Endothelial cell of umbilical vein (primary cell): ENCODE measurements at regions not wholly inside any gene's neighbourhood (a gene's known extent, or its start where the extent isn't known, plus 50 kb on each side); places are given as distances from the start of the nearest gene placed in this dataset.

Experiments
- BruUV-seq: library from RNA; stranded (reverse); fragments of 400-500 nt; replicated peaks from 2 replicates; lab custom pipeline; 2021; lab: Mats Ljungman, UMichigan
- CTCF ChIA-PET: fragments of 300-600, 350-600 bp; sonication (Branson Sonifier 250); formaldehyde crosslinking; loops from one replicate; lab custom pipeline; 2021; ENCODE audit warnings: antibody characterized with exemption, inconsistent platforms; lab: Charles Lee
- POLR2A ChIA-PET: fragments of 300-600, 350-600 bp; sonication (Branson Sonifier 250); formaldehyde crosslinking; loops from one replicate; lab custom pipeline; 2021; ENCODE audit warnings: antibody characterized with exemption, inconsistent platforms; lab: Charles Lee
- DNase-seq: peaks from one replicate; pipeline ENCODE4 v3.0.0-alpha.2; 2011; ENCODE audit warnings: low read depth, low spot score
- FAIRE-seq: peaks from 2 replicates; lab custom pipeline; 2011; peaks lifted over from hg19 to GRCh38; lab: Jason Lieb, UNC
- H2AFZ ChIP-seq: 2 replicates; pipeline ENCODE4 v1.6.0; 2012; ENCODE audit warnings: low read depth, low read length, control low read depth, inconsistent platforms
- H3K27ac ChIP-seq: 2 replicates; pipeline ENCODE4 v1.5.1; 2011; ENCODE audit warnings: low read depth, mild to moderate bottlenecking, control low read depth, low read length, moderate library complexity; ENCODE audit not compliant: insufficient read depth
- H3K27me3 ChIP-seq, 2 experiments: 2 replicates each; pipeline versions ENCODE4 v1.6.0 to v1.6.1; 2011; ENCODE audit warnings: low read length in 2 of 2, mixed read lengths in 1 of 2; ENCODE audit not compliant: control insufficient read depth in 2 of 2, insufficient read depth in 2 of 2
- H3K36me3 ChIP-seq, 2 experiments: 2 replicates in 1 of 2; 3 replicates in 1 of 2; pipeline ENCODE4 v1.5.1; 2011; ENCODE audit warnings: low read length in 2 of 2, mild to moderate bottlenecking in 1 of 2, moderate library complexity in 1 of 2; ENCODE audit not compliant: control insufficient read depth in 2 of 2, insufficient read depth in 2 of 2; ENCODE audit errors: extremely low read depth in 1 of 2
- H3K4me1 ChIP-seq: 3 replicates; pipeline ENCODE4 v1.5.1; 2011; ENCODE audit warnings: mild to moderate bottlenecking, low read length; ENCODE audit not compliant: control insufficient read depth, insufficient read depth; ENCODE audit errors: extremely low read depth
- H3K4me2 ChIP-seq: 2 replicates; pipeline ENCODE4 v1.6.1; 2011; ENCODE audit warnings: low read length, control low read depth, mixed read lengths; ENCODE audit not compliant: insufficient read depth
- H3K4me3 ChIP-seq, 3 experiments: fragments of 200-600 bp in 1 of 3; sonication (generic), shearing (Covaris generic) in 1 of 3; replicated peaks in 1 of 3; 2 replicates each; pipeline ENCODE4 v1.5.1; 2011 to 2016; ENCODE audit warnings: control low read depth in 3 of 3, low read length in 3 of 3, mild to moderate bottlenecking in 2 of 3, inconsistent platforms in 1 of 3, low read depth in 1 of 3, moderate library complexity in 1 of 3; ENCODE audit not compliant: insufficient read depth in 1 of 3
- H3K79me2 ChIP-seq: 2 replicates; pipeline ENCODE4 v1.6.0; 2012; ENCODE audit warnings: low read length, inconsistent platforms; ENCODE audit not compliant: control insufficient read depth, insufficient read depth
- H3K9ac ChIP-seq: replicated peaks from 2 replicates; pipeline ENCODE3; 2011; ENCODE audit warnings: low read length, control low read depth; ENCODE audit not compliant: insufficient read depth; ENCODE audit errors: extremely low read depth
- H3K9me1 ChIP-seq: replicated peaks from 3 replicates; pipeline ENCODE4 v1.6.0; 2011; ENCODE audit warnings: mild to moderate bottlenecking, low read length; ENCODE audit not compliant: control insufficient read depth, insufficient read depth; ENCODE audit errors: extremely low read depth
- H3K9me3 ChIP-seq: replicated peaks from 2 replicates; pipeline ENCODE4 v1.5.1; 2012; ENCODE audit warnings: low read length, inconsistent platforms; ENCODE audit not compliant: control insufficient read depth, insufficient read depth
- H4K20me1 ChIP-seq: replicated peaks from 2 replicates; pipeline ENCODE3; 2011; ENCODE audit warnings: mild to moderate bottlenecking, low read length; ENCODE audit not compliant: control insufficient read depth, insufficient read depth; ENCODE audit errors: extremely low read depth
- CTCF ChIP-seq, 2 donors: IDR thresholded peaks; 1 replicate in 1 of 2; 2 replicates in 1 of 2; pipeline ENCODE4 v1.5.1; 2011; ENCODE audit warnings: low read length in 2 of 2, mild to moderate bottlenecking in 2 of 2, moderate library complexity in 2 of 2, control low read depth in 1 of 2, inconsistent platforms in 1 of 2, low read depth in 1 of 2; ENCODE audit not compliant: insufficient read depth in 1 of 2; ENCODE audit errors: extremely low read depth in 1 of 2
- EZH2 ChIP-seq: IDR thresholded peaks from 2 replicates; pipeline ENCODE4 v1.6.1; 2012; ENCODE audit warnings: borderline replicate concordance, low read depth, mild to moderate bottlenecking, moderate library complexity, low read length, inconsistent platforms; ENCODE audit not compliant: severe bottlenecking
- FOS ChIP-seq: IDR thresholded peaks from 2 replicates; pipeline ENCODE4 v1.6.1; 2011; ENCODE audit warnings: mild to moderate bottlenecking, low read length, moderate library complexity, borderline replicate concordance; ENCODE audit not compliant: insufficient read depth
- GATA2 ChIP-seq: IDR thresholded peaks from 2 replicates; pipeline ENCODE4 v1.7.0; 2011; ENCODE audit warnings: low read depth, mild to moderate bottlenecking, moderate library complexity, mixed read lengths, low read length; ENCODE audit not compliant: insufficient read length, insufficient read depth
- JUN ChIP-seq: IDR thresholded peaks from 2 replicates; pipeline ENCODE4 v1.6.1; 2011; ENCODE audit warnings: borderline replicate concordance, low read depth; ENCODE audit not compliant: insufficient read length, insufficient read depth
- MYC ChIP-seq: IDR thresholded peaks from one replicate; pipeline ENCODE4 v1.6.1; 2011; ENCODE audit warnings: mild to moderate bottlenecking, low read depth, low read length
- POLR2A ChIP-seq: IDR thresholded peaks from 2 replicates; pipeline ENCODE4 v1.6.1; 2012; ENCODE audit warnings: low read depth, mild to moderate bottlenecking, control low read depth, low read length
- POLR2AphosphoS5 ChIP-seq: IDR thresholded peaks from 2 replicates; pipeline ENCODE4 v1.6.1; 2012; ENCODE audit warnings: low read depth, mild to moderate bottlenecking, control low read depth, low read length, moderate library complexity; ENCODE audit not compliant: insufficient read depth
- dilution Hi-C: fragments of 300-500 bp; cut with MboI; formaldehyde crosslinking; loops from one replicate; pipeline ENCODE4 v1.15.0; 2019; ENCODE audit warnings: low sequenced_read_pairs; ENCODE audit not compliant: extremely low pct_ligation_motif_present
- intact Hi-C: fragments of 100-400 bp; cut with micrococcal nuclease; formaldehyde crosslinking; loops from one replicate; pipeline ENCODE4 v1.10.0; 2022
- TF ChIP-seq, protein P1 (sequence below): IDR thresholded peaks from 2 replicates; pipeline ENCODE4 v1.6.1; 2011; ENCODE audit not compliant: insufficient read depth, insufficient read length

DNA sequence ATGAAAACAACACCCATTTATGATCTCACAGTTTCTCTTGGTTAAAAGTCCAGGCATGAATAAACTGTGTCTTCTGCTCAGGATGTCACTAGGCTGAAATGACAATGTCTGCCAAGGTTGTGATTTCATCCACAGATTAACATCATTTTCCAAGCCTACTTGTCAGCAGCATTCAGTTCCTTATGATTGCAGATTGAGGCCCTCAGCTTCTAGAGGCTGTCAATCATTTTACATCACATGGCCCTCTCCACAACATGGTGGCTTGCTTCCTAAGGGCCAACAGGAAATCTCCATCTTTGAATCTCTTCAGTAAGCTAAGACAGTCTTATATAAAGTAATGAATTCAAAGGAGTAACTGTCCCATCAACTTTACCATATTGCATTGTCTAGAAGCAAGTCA is 377.6 kb downstream of the ANKRD7 start:
- FAIRE-seq = no peak
- Histone ChIP-seq H3K9me1 (no peaks in the 10 kb centered on the region), H3K4me3 (no peak overlapping the region), H2AFZ (no peak overlapping the region), H3K27me3 (no peaks in the 10 kb centered on the region), H4K20me1 (no peaks in the 10 kb centered on the region), H3K9ac (no peak overlapping the region), H3K27ac (no peak overlapping the region), H3K4me1 (no peaks in the 10 kb centered on the region), H3K79me2 (no peaks in the 10 kb centered on the region), H3K36me3 (no peaks in the 10 kb centered on the region), H3K4me2 (no peak overlapping the region), H3K9me3 (no peaks in the 10 kb centered on the region)
- dilution Hi-C loops (no loop called here), intact Hi-C loops (no loop called here)
- TF ChIP-seq POLR2A (no peak), EZH2 (no peak), CTCF (IDR thresholded peaks at IDR 0.05; ENCODE audit: extremely low read depth in 1 of 2, insufficient read depth in 1 of 2, low read depth in 1 of 2, low read length in 2 of 2) (no peak), GATA2 (no peak), POLR2AphosphoS5 (no peak), JUN (no peak), MYC (no peak), FOS (no peak)
- TF ChIP-seq, protein P1, sequence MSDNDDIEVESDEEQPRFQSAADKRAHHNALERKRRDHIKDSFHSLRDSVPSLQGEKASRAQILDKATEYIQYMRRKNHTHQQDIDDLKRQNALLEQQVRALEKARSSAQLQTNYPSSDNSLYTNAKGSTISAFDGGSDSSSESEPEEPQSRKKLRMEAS = no peak
- no TSS peak for BruUV-seq
- CTCF ChIA-PET = no interaction called here
- no peak for DNase-seq
- POLR2A ChIA-PET = no interaction called here
